ENCODE measurements at regions not wholly inside any gene's neighbourhood (a gene's known extent, or its start where the extent isn't known, plus 50 kb on each side); places are given as distances from the start of the nearest gene placed in this dataset.

DNA sequence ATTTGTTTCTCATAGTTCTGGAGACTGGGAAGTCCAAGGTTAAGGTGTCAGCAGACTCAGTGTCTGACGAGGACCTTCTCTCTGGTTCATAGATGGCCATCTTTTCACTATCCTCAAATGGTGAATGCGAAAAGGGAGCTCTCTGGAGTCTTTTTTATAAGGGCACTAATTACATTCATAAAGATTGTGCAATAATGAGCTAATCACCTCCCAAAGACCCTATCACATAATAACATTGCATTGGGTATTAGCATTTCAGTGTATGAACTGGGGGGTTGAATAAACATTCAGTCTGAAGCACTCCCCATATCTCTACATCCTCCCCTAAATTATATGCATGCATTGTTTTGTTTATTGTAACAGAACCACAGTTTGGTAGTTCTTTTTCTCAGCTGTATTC is 1086.5 kb downstream of the CDH11 start:
- Histone ChIP-seq H2BK5ac (ENCODE audit: low read length) (no peak overlapping the region), H3K27ac (replicated peaks; ENCODE audit: low read length) (no peak overlapping the region), H3K18ac (ENCODE audit: low read length) (no peak overlapping the region), H2AFZ (ENCODE audit: low read length) (no peak overlapping the region), H2AK5ac (ENCODE audit: low read depth, low read length) (no peak overlapping the region), H3K9ac (ENCODE audit: low read depth, low read length, poor library complexity) (no peak overlapping the region), H3K4ac (ENCODE audit: low read length) (no peak overlapping the region), H2BK120ac (ENCODE audit: low read depth, low read length) (no peak overlapping the region), H3K4me2 (ENCODE audit: insufficient read depth, low read length, poor library complexity, severe bottlenecking) (no peak overlapping the region), H3K79me1 (ENCODE audit: low read depth, low read length) (no peaks in the 10 kb centered on the region), H2BK12ac (ENCODE audit: low read length) (no peak overlapping the region), H2BK15ac (ENCODE audit: low read length) (no peak overlapping the region), H3K23ac (ENCODE audit: low read depth, low read length, poor library complexity) (no peak overlapping the region), H4K8ac (ENCODE audit: low read depth, low read length) (no peak overlapping the region), H3K27me3 (ENCODE audit: control insufficient read depth in 3 of 3, insufficient read depth in 3 of 3, low read depth in 1 of 3, low read length in 3 of 3) (no peaks in the 10 kb centered on the region), H3K14ac (ENCODE audit: low read length) (no peak overlapping the region), H3K4me1 (ENCODE audit: control insufficient read depth in 2 of 2, insufficient read depth in 1 of 2, low read depth in 1 of 2, low read length in 2 of 2) (no peaks in the 10 kb centered on the region), H3K36me3 (replicated peaks in 1 of 2; ENCODE audit: control insufficient read depth in 2 of 2, insufficient read depth in 2 of 2, low read length in 2 of 2) (no peaks in the 10 kb centered on the region), H3K4me3 (ENCODE audit: low read length in 2 of 2) (no peak overlapping the region), H4K91ac (ENCODE audit: low read depth, low read length, poor library complexity) (no peak overlapping the region), H3K9me3 (replicated peaks in 1 of 2; ENCODE audit: control insufficient read depth in 2 of 2, insufficient read depth in 1 of 2, low read depth in 1 of 2, low read length in 2 of 2) (no peaks in the 10 kb centered on the region)
- no CpG with 5 or more reads among the region's 2 CpGs for whole genome bisulfite sequencing, 2 donors (ENCODE audit: extremely low coverage in 2 of 2, insufficient read length in 2 of 2, insufficient replicate concordance in 1 of 2)
- DNase-seq (ENCODE audit: low spot score) = no peak

DNA sequence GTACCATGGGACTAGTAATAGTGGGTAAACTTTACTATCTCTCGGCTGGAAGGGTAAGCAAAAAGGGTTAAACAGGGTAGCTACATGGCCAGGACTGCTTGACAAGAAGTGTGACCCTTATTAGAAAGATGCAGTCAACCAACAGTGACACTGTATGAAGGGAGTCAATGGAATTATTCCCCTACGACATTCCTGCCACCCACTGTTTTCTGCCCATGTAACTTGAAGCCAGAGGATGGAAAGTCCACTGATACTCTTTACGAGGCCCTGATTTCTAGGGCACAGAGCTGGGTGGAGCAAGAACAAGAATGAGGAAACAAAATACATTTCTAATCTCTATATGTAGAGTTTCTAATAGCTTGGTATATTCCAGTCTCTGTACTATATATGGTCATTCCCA is 1102.5 kb downstream of the CDH11 start:
- Histone ChIP-seq H2AFZ (ENCODE audit: low read length) (no peak overlapping the region), H2BK12ac (ENCODE audit: low read length) (no peak overlapping the region), H3K4me3 (ENCODE audit: low read length in 2 of 2) (no peak overlapping the region), H4K8ac (ENCODE audit: low read depth, low read length) (no peak overlapping the region), H3K36me3 (replicated peaks in 1 of 2; ENCODE audit: control insufficient read depth in 2 of 2, insufficient read depth in 2 of 2, low read length in 2 of 2) (no peaks in the 10 kb centered on the region), H2BK15ac (ENCODE audit: low read length) (no peak overlapping the region), H3K27ac (replicated peaks; ENCODE audit: low read length) (no peak overlapping the region), H3K23ac (ENCODE audit: low read depth, low read length, poor library complexity) (no peak overlapping the region), H3K27me3 (ENCODE audit: control insufficient read depth in 3 of 3, insufficient read depth in 3 of 3, low read depth in 1 of 3, low read length in 3 of 3) (no peaks in the 10 kb centered on the region), H3K9ac (ENCODE audit: low read depth, low read length, poor library complexity) (no peak overlapping the region), H2BK5ac (ENCODE audit: low read length) (no peak overlapping the region), H3K4ac (ENCODE audit: low read length) (no peak overlapping the region), H3K14ac (ENCODE audit: low read length) (no peak overlapping the region), H2AK5ac (ENCODE audit: low read depth, low read length) (no peak overlapping the region), H4K91ac (ENCODE audit: low read depth, low read length, poor library complexity) (no peak overlapping the region), H3K79me1 (ENCODE audit: low read depth, low read length) (no peaks in the 10 kb centered on the region), H2BK120ac (ENCODE audit: low read depth, low read length) (no peak overlapping the region), H3K18ac (ENCODE audit: low read length) (no peak overlapping the region), H3K9me3 (replicated peaks in 1 of 2; ENCODE audit: control insufficient read depth in 2 of 2, insufficient read depth in 1 of 2, low read depth in 1 of 2, low read length in 2 of 2) (no peaks in the 10 kb centered on the region), H3K4me1 (ENCODE audit: control insufficient read depth in 2 of 2, insufficient read depth in 1 of 2, low read depth in 1 of 2, low read length in 2 of 2) (peaks cover 0 to 1% of the 10 kb centered on the region in 2 donors), H3K4me2 (ENCODE audit: insufficient read depth, low read length, poor library complexity, severe bottlenecking) (no peak overlapping the region)
- DNase-seq (ENCODE audit: low spot score) = no peak
- WGBS, 2 donors (ENCODE audit: extremely low coverage in 2 of 2, insufficient read length in 2 of 2, insufficient replicate concordance in 1 of 2) = no CpG with 5 or more reads among the region's 3 CpGs

DNA sequence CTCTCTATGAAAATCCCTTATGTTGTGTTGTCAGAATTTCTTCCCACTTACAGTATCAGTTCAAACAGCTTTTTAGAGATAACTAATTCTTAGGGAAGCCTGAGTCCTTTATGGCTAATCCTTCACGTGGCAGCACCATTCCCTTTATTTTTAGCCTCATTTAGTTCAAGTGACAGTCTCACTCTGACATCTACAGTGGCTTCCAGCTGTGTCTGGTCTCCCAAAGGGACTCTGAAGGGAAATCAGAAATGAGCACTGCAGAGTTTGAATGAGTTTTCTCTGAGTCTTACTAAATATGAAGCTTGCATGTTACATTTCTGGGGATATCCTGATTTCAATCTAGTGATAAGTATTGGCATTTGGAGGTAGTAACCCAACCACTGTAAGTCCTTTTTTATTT is 1104.1 kb downstream of the CDH11 start:
- Histone ChIP-seq H3K14ac (ENCODE audit: low read length) (no peak overlapping the region), H2BK15ac (ENCODE audit: low read length) (no peak overlapping the region), H3K4me1 (ENCODE audit: control insufficient read depth in 2 of 2, insufficient read depth in 1 of 2, low read depth in 1 of 2, low read length in 2 of 2) (peaks cover 0 to 1% of the 10 kb centered on the region in 2 donors), H4K8ac (ENCODE audit: low read depth, low read length) (no peak overlapping the region), H3K27ac (replicated peaks; ENCODE audit: low read length) (no peak overlapping the region), H2AFZ (ENCODE audit: low read length) (peak overlapping the region; percentile 36), H3K79me1 (ENCODE audit: low read depth, low read length) (no peaks in the 10 kb centered on the region), H3K9me3 (replicated peaks in 1 of 2; ENCODE audit: control insufficient read depth in 2 of 2, insufficient read depth in 1 of 2, low read depth in 1 of 2, low read length in 2 of 2) (no peaks in the 10 kb centered on the region), H3K18ac (ENCODE audit: low read length) (no peak overlapping the region), H2BK120ac (ENCODE audit: low read depth, low read length) (no peak overlapping the region), H3K4me3 (ENCODE audit: low read length in 2 of 2) (no peak overlapping the region), H4K91ac (ENCODE audit: low read depth, low read length, poor library complexity) (no peak overlapping the region), H2AK5ac (ENCODE audit: low read depth, low read length) (no peak overlapping the region), H2BK5ac (ENCODE audit: low read length) (no peak overlapping the region), H2BK12ac (ENCODE audit: low read length) (no peak overlapping the region), H3K9ac (ENCODE audit: low read depth, low read length, poor library complexity) (no peak overlapping the region), H3K23ac (ENCODE audit: low read depth, low read length, poor library complexity) (no peak overlapping the region), H3K4me2 (ENCODE audit: insufficient read depth, low read length, poor library complexity, severe bottlenecking) (no peak overlapping the region), H3K27me3 (ENCODE audit: control insufficient read depth in 3 of 3, insufficient read depth in 3 of 3, low read depth in 1 of 3, low read length in 3 of 3) (no peaks in the 10 kb centered on the region), H3K4ac (ENCODE audit: low read length) (no peak overlapping the region), H3K36me3 (replicated peaks in 1 of 2; ENCODE audit: control insufficient read depth in 2 of 2, insufficient read depth in 2 of 2, low read length in 2 of 2) (no peaks in the 10 kb centered on the region)
- no CpG with 5 or more reads among the region's 1 CpG for WGBS, 2 donors (ENCODE audit: extremely low coverage in 2 of 2, insufficient read length in 2 of 2, insufficient replicate concordance in 1 of 2)
- no peak for DNase-seq (ENCODE audit: low spot score)

DNA sequence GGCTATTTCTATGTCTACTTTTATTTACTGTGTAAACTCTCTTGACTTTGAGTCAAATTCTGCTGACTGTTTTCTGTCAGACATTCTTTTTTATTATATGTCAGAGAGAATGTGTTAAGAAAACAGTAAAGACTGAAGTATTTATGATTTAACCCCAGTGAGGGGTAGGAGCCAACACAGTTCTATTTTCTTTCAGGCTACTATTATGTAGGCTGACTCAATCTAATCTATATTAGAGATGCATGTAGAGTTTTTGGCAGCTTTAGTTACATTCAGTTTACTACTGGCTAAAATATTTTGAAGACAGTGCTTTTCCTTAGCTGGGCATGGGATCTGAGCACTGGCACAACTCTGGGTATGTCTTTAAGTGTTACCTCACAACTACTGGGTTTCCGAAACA is 1108.0 kb downstream of the CDH11 start:
- no peak for DNase-seq (ENCODE audit: low spot score)
- no peak overlapping the region for H3K27ac ChIP-seq (replicated peaks; ENCODE audit: low read length)
- no peak overlapping the region for H2BK120ac ChIP-seq (ENCODE audit: low read depth, low read length)
- no peak overlapping the region for H3K4me2 ChIP-seq (ENCODE audit: insufficient read depth, low read length, poor library complexity, severe bottlenecking)
- H3K9ac ChIP-seq (ENCODE audit: low read depth, low read length, poor library complexity) = no peak overlapping the region
- no peak overlapping the region for H2BK12ac ChIP-seq (ENCODE audit: low read length)
- no peaks in the 10 kb centered on the region for H3K27me3 ChIP-seq (ENCODE audit: control insufficient read depth in 3 of 3, insufficient read depth in 3 of 3, low read depth in 1 of 3, low read length in 3 of 3)
- no peak overlapping the region for H3K4ac ChIP-seq (ENCODE audit: low read length)
- H3K9me3 ChIP-seq (replicated peaks in 1 of 2; ENCODE audit: control insufficient read depth in 2 of 2, insufficient read depth in 1 of 2, low read depth in 1 of 2, low read length in 2 of 2) = peaks cover 0 to 2% of the 10 kb centered on the region in 2 donors
- H2AFZ ChIP-seq (ENCODE audit: low read length) = no peak overlapping the region
- H2BK5ac ChIP-seq (ENCODE audit: low read length) = no peak overlapping the region
- no peak overlapping the region for H3K4me3 ChIP-seq (ENCODE audit: low read length in 2 of 2)
- H3K14ac ChIP-seq (ENCODE audit: low read length) = no peak overlapping the region
- no CpG with 5 or more reads among the region's 1 CpG for WGBS, 2 donors (ENCODE audit: extremely low coverage in 2 of 2, insufficient read length in 2 of 2, insufficient replicate concordance in 1 of 2)
- H3K23ac ChIP-seq (ENCODE audit: low read depth, low read length, poor library complexity) = no peak overlapping the region
- H3K4me1 ChIP-seq (ENCODE audit: control insufficient read depth in 2 of 2, insufficient read depth in 1 of 2, low read depth in 1 of 2, low read length in 2 of 2) = no peaks in the 10 kb centered on the region
- no peak overlapping the region for H2AK5ac ChIP-seq (ENCODE audit: low read depth, low read length)
- H3K79me1 ChIP-seq (ENCODE audit: low read depth, low read length) = no peaks in the 10 kb centered on the region
- no peak overlapping the region for H2BK15ac ChIP-seq (ENCODE audit: low read length)
- no peak overlapping the region for H3K18ac ChIP-seq (ENCODE audit: low read length)
- H3K36me3 ChIP-seq (replicated peaks in 1 of 2; ENCODE audit: control insufficient read depth in 2 of 2, insufficient read depth in 2 of 2, low read length in 2 of 2) = no peaks in the 10 kb centered on the region
- H4K91ac ChIP-seq (ENCODE audit: low read depth, low read length, poor library complexity) = no peak overlapping the region
- no peak overlapping the region for H4K8ac ChIP-seq (ENCODE audit: low read depth, low read length)
